Psoas muscle (tissue), 7 donors: ENCODE measurements at regions not wholly inside any gene's neighbourhood (a gene's known extent, or its start where the extent isn't known, plus 50 kb on each side); places are given as distances from the start of the nearest gene placed in this dataset.

Source experiments
- ATAC-seq, 4 donors: fragments of 200-7000 bp; cut with Tn5 transposase; one replicate each; pipeline ENCODE4 v1.9.1; 2020; ENCODE audit warnings: moderate library complexity in 3 of 4, mild to moderate bottlenecking in 2 of 4
- DNase-seq, 2 donors: peaks; one replicate each; pipeline ENCODE4 v3.0.0-alpha.2; 2020
- H3K27ac ChIP-seq: fragments of 200-600 bp; one replicate; pipeline ENCODE4 v1.8.0; 2022
- H3K27me3 ChIP-seq, 3 donors: fragments of 200-600 bp in 1 of 3; one replicate each; pipeline versions ENCODE4 v1.6.1 to v1.8.0; 2013 to 2022; ENCODE audit warnings: low read length in 2 of 3, mild to moderate bottlenecking in 2 of 3, moderate library complexity in 1 of 3; ENCODE audit not compliant: insufficient read depth in 3 of 3
- H3K36me3 ChIP-seq, 2 donors: fragments of 200-600 bp in 1 of 2; one replicate each; pipeline versions ENCODE4 v1.6.1 to v1.8.0; 2013 to 2022; ENCODE audit warnings: low read depth in 1 of 2, mild to moderate bottlenecking in 1 of 2, moderate library complexity in 1 of 2; ENCODE audit not compliant: insufficient read depth in 1 of 2
- H3K4me1 ChIP-seq: fragments of 200-600 bp; one replicate; pipeline ENCODE4 v1.8.0; 2022
- H3K4me3 ChIP-seq: fragments of 200-600 bp; one replicate; pipeline ENCODE4 v1.8.0; 2022; ENCODE audit warnings: mild to moderate bottlenecking
- H3K9me3 ChIP-seq: fragments of 200-600 bp; one replicate; pipeline ENCODE4 v1.8.0; 2022
- CTCF ChIP-seq: fragments of 200-600 bp; IDR thresholded peaks from one replicate; pipeline ENCODE4 v1.8.0; 2022; ENCODE audit warnings: antibody characterized with exemption
- WGBS, 3 donors: extraction: QIAGEN DNeasy Blood & Tissue Kit; methylation state at CpG; one replicate each; pipeline versions ENCODE4 v1.1.6 to v1.1.7; 2013; 5-methylcytosine and 5-hydroxymethylcytosine counted together
- intact Hi-C, 2 donors: fragments of 100-400 bp; cut with DNase I; formaldehyde crosslinking; loops; one replicate each; pipeline versions ENCODE4 v1.11.0 to v1.14.2; 2022
- donor health status: healthy with polysubstance abuse.
- donor health status: DM: no; HTN: no; CAD: no; lungs with moderate emphysema.
- donor health status: Bipolar disorder and iron deficiency.
- donor health status: healthy.
- donor health status: DM: yes; HTN: yes; CAD: no.
- donor health status: DM: no; HTN: no; CAD: no.
- donor health status: DM: yes; HTN: yes; CAD: no.

GRCh38 chr4:55248756-55249155, 97.3 kb upstream of the SRD5A3 start:
- Histone ChIP-seq H3K4me3 (no peak overlapping the region), H3K36me3 (no peaks in the 10 kb centered on the region), H3K27ac (no peak overlapping the region), H3K4me1 (no peaks in the 10 kb centered on the region), H3K9me3 (no peaks in the 10 kb centered on the region), H3K27me3 (no peaks in the 10 kb centered on the region)
- intact Hi-C loops: no loop called here
- WGBS, 3 donors: 68 to 70% (median 68%) methylated on average over 6 of the region's 6 CpGs
- ATAC-seq (no peak), DNase-seq (no peak)
- TF ChIP-seq CTCF: no peak

GRCh38 chr4:55249476-55249875, 96.6 kb upstream of the SRD5A3 start:
- H3K27ac ChIP-seq: no peak overlapping the region
- 61 to 68% (median 65%) methylated on average over 3 of the region's 3 CpGs for WGBS, 3 donors
- H3K36me3 ChIP-seq: no peaks in the 10 kb centered on the region
- no peak overlapping the region for H3K4me3 ChIP-seq
- no peaks in the 10 kb centered on the region for H3K27me3 ChIP-seq
- ATAC-seq (no peak), DNase-seq (no peak)
- H3K9me3 ChIP-seq: no peaks in the 10 kb centered on the region
- intact Hi-C loops: no loop called here
- H3K4me1 ChIP-seq: no peaks in the 10 kb centered on the region
- no peak for TF ChIP-seq CTCF

- intact Hi-C loops: no loop called here
- no peak for ATAC-seq
Measured at GRCh38 chr4:55251342-55251741, 94.7 kb upstream of the SRD5A3 start.

GRCh38 chr4:55251896-55252295, 94.1 kb upstream of the SRD5A3 start:
- intact Hi-C loops: no loop called here
- 87 to 89% (median 88%) methylated on average over 5 of the region's 5 CpGs for WGBS, 3 donors
- no peak overlapping the region for H3K27ac ChIP-seq

More at GRCh38 chr4:55251342-55251741, 94.7 kb upstream of the SRD5A3 start:
- WGBS, 3 donors: 39 to 43% (median 39%) methylated on average over 4 of the region's 4 CpGs
- H3K4me3 ChIP-seq: no peak overlapping the region
- no peaks in the 10 kb centered on the region for H3K4me1 ChIP-seq
- TF ChIP-seq CTCF: no peak
- no peaks in the 10 kb centered on the region for H3K27me3 ChIP-seq
- no peaks in the 10 kb centered on the region for H3K36me3 ChIP-seq
- H3K9me3 ChIP-seq: no peaks in the 10 kb centered on the region
- no peak overlapping the region for H3K27ac ChIP-seq
- DNase-seq: no peak

More at GRCh38 chr4:55251896-55252295, 94.1 kb upstream of the SRD5A3 start:
- no peak for TF ChIP-seq CTCF
- no peaks in the 10 kb centered on the region for H3K4me1 ChIP-seq
- no peak overlapping the region for H3K4me3 ChIP-seq
- H3K9me3 ChIP-seq: no peaks in the 10 kb centered on the region
- no peak for ATAC-seq
- no peaks in the 10 kb centered on the region for H3K36me3 ChIP-seq
- no peaks in the 10 kb centered on the region for H3K27me3 ChIP-seq
- DNase-seq: no peak
